Kidney epithelial cell (primary cell): ENCODE measurements at regions not wholly inside any gene's neighbourhood (a gene's known extent, or its start where the extent isn't known, plus 50 kb on each side); places are given as distances from the start of the nearest gene placed in this dataset.

Experiments used
- DNase-seq: peaks from one replicate; pipeline ENCODE4 v3.0.0-alpha.2; 2010; ENCODE audit warnings: low read depth
- H3K27me3 ChIP-seq: 2 replicates; pipeline ENCODE4 v1.6.0; 2011; ENCODE audit warnings: low read length; ENCODE audit not compliant: control insufficient read depth, insufficient read depth
- H3K36me3 ChIP-seq: 2 replicates; pipeline ENCODE4 v1.5.1; 2011; ENCODE audit warnings: low read length; ENCODE audit not compliant: control insufficient read depth, insufficient read depth
- H3K4me3 ChIP-seq: 2 replicates; pipeline ENCODE4 v1.5.1; 2011; ENCODE audit warnings: low read depth, mild to moderate bottlenecking, control low read depth, low read length
- TF ChIP-seq, protein P1 (sequence below): IDR thresholded peaks from 2 replicates; pipeline ENCODE4 v1.5.1; 2011; ENCODE audit warnings: mild to moderate bottlenecking, moderate library complexity, low read length, control low read depth, inconsistent platforms; ENCODE audit not compliant: insufficient read depth, poor library complexity, severe bottlenecking

DNA sequence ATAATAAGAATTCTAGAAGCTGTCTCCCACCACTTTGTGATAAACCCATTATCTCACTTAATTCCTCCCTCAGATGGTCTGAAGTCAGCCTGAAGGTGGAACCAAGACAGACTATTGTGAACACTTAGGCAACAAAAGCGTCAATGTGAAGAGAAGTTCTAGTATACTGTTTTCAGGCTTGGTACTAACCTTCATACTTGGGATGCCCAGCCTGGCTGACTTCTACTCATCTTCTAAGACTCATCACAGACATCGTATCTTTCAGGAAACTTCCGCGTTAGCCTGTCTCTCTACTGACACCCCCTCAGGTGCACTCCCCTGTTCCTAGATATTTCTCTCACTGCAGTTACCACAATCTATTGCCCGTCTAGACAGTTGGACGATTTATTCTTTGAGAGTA lies 201.2 kb downstream of the SATB1 start:
- no peaks in the 10 kb centered on the region for H3K36me3 ChIP-seq
- TF ChIP-seq, protein P1, sequence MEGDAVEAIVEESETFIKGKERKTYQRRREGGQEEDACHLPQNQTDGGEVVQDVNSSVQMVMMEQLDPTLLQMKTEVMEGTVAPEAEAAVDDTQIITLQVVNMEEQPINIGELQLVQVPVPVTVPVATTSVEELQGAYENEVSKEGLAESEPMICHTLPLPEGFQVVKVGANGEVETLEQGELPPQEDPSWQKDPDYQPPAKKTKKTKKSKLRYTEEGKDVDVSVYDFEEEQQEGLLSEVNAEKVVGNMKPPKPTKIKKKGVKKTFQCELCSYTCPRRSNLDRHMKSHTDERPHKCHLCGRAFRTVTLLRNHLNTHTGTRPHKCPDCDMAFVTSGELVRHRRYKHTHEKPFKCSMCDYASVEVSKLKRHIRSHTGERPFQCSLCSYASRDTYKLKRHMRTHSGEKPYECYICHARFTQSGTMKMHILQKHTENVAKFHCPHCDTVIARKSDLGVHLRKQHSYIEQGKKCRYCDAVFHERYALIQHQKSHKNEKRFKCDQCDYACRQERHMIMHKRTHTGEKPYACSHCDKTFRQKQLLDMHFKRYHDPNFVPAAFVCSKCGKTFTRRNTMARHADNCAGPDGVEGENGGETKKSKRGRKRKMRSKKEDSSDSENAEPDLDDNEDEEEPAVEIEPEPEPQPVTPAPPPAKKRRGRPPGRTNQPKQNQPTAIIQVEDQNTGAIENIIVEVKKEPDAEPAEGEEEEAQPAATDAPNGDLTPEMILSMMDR = no peak
- DNase-seq = no peak
- H3K27me3 ChIP-seq = no peaks in the 10 kb centered on the region
- H3K4me3 ChIP-seq = no peak overlapping the region

DNA sequence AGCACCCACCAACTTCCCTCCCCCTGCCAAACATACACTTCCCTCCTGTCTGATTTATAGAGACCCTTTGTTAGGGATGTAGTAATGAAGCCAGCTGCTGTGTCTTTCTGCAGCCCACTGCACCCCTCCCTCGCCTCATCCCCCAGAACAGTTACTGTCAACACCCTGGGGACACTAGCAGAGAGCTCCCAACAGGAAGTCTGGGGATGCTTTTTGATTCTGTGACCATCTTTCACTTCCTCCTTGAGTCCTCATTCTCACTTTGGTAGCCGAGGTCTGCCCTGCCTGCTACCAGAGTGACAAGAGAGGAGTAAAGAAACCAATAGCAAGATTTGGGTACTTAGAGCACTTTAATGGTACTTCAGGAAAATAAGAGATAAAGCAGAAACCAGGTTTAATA lies 201.6 kb downstream of the SATB1 start:
- no peak for DNase-seq
- Histone ChIP-seq H3K36me3 (no peaks in the 10 kb centered on the region), H3K4me3 (no peak overlapping the region), H3K27me3 (no peaks in the 10 kb centered on the region)
- TF ChIP-seq, protein P1 = no peak

DNA sequence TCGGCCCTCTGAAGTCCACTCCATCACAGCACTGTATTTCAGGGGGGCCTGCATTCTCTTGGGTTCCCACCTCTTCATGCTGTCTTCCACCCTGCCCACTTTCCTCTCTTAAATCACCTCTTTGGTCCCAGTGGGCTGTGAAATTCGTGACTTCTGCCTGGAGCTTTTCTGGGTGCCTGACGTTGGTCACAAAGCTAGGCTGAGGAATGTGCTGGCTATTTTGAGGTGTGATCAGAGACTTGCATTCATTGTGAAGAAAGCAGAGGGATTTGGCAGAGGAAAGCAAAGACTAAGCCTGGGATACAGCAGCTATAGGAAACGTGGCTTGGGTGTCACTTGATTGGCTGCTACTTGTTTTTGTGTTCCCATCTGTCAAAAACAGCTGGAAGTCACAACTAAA lies 202.5 kb downstream of the SATB1 start:
- H3K36me3 ChIP-seq = no peaks in the 10 kb centered on the region
- no peak overlapping the region for H3K4me3 ChIP-seq
- TF ChIP-seq, protein P1 = no peak
- H3K27me3 ChIP-seq = no peaks in the 10 kb centered on the region
- DNase-seq = no peak

DNA sequence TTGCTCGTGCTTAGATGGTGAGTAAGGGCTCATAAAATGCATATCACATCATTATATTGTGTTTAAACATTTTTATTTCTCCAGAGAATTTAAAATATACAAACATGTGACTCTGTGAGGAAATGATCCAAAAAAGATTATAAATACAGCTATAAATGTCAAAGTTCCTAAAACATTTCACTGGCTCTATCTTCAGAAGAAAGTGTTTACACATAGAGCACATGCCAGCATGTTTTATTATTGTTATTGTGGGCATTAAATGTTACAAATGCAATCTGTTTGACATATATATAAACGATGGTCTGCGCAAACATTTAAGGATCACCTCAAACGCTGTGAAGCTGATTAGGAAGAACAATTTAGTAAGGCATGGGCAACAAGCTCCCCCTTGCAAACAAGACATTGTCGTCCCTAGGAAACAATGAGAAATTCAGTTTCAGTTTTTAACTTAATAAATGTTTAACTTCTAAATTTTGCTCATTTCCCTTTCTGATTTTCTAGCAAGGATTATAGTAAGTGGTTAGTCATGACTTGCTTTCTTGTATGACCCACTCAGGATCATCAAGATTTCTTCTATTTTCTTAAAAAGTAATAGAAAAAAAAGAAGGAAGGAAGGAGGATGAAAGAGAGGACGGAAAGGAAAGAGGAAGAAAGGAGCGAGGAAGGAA lies 207.5 kb downstream of the SATB1 start:
- H3K36me3 ChIP-seq = no peaks in the 10 kb centered on the region

DNA sequence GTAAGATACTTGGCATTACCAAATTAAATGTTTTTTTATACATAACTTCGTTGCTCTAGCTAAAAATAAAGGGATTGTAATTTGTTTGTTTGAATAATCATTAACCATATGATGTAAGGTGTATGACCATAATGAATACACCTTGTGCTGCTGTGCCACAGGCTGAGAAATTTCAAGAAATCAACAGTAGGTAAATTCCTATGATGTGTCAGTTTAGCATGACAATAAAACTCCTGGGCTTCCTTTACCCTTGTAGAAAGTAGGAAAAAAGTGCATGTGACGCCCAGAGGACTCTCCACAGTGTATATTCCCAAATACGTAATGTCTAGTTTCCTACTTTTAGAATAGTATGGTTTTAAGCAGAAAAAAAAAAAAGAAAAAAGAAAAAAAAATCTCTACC lies 208.1 kb downstream of the SATB1 start:
- TF ChIP-seq, protein P1 = no peak
- Histone ChIP-seq H3K4me3 (no peak overlapping the region), H3K27me3 (no peaks in the 10 kb centered on the region), H3K36me3 (no peaks in the 10 kb centered on the region)
- DNase-seq = no peak

More for the DNA sequence above, 207.5 kb downstream of the SATB1 start:
- no peaks in the 10 kb centered on the region for H3K27me3 ChIP-seq
- TF ChIP-seq, protein P1 = no peak
- no peak for DNase-seq
- no peak overlapping the region for H3K4me3 ChIP-seq

DNA sequence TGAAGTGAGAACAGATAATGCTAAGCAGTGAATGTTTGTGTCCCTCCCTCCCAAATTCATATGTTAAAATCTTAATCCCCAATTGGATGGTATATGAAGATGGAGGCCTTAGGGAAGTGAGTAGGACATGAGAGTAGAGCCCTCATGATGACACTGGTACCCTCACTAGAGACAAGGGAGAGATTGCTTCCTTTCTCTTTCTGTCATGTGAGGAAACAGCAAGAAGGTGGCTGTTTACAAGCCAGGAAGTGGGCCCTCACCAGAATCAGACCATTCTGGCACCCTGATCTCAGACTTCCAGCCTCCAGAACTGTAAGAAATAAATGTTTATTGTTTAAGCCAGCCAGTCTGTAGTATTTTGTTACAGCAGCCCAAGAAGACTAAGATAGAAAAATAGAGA lies 209.5 kb downstream of the SATB1 start:
- no peak overlapping the region for H3K4me3 ChIP-seq
- H3K27me3 ChIP-seq = no peaks in the 10 kb centered on the region
- H3K36me3 ChIP-seq = no peaks in the 10 kb centered on the region
- DNase-seq = no peak
- TF ChIP-seq, protein P1 = no peak
